ENCODE measurements at regions not wholly inside any gene's neighbourhood (a gene's known extent, or its start where the extent isn't known, plus 50 kb on each side); places are given as distances from the start of the nearest gene placed in this dataset.

DNA sequence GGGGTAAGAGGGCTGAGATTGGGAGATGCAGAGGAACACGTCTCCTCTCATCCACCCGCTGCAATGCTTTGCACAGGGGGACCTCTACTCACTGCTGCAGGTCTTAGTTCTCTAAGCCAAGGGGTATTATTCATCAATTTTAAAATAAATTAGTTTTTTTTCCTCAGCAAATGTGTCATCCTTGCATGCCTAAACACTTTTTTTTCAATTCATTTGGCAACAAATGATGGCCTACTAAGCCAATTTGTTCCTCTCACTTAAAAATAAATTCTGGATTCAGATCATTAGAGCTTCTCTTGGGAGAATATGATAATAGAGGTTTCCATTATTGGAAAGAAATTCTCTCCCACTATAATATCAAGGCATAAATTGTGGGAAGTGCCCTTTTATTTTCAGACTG lies 338.3 kb downstream of the IRX1 start:
- WGBS (ENCODE audit: insufficient coverage, low lambda C conversion rate): no CpG with 5 or more reads among the region's 2 CpGs
- no peaks in the 10 kb centered on the region for H3K27me3 ChIP-seq (ENCODE audit: control insufficient read depth, insufficient read depth, low read length)
- no peaks in the 10 kb centered on the region for H3K4me1 ChIP-seq (ENCODE audit: control insufficient read depth, insufficient read depth, low read length)
- no peak overlapping the region for H3K4me3 ChIP-seq (ENCODE audit: low read length)
- H3K9me3 ChIP-seq (ENCODE audit: control insufficient read depth, low read depth, low read length): peaks cover 7% of the 10 kb centered on the region
- no peaks in the 10 kb centered on the region for H3K36me3 ChIP-seq (ENCODE audit: control insufficient read depth, insufficient read depth, low read length)
- no peak overlapping the region for H3K27ac ChIP-seq (ENCODE audit: low read length)
- DNase-seq: no peak

- Histone ChIP-seq H3K9me3 (ENCODE audit: control insufficient read depth, low read depth, low read length) (peaks cover 4% of the 10 kb centered on the region), H3K36me3 (ENCODE audit: control insufficient read depth, insufficient read depth, low read length) (no peaks in the 10 kb centered on the region), H3K4me3 (ENCODE audit: low read length) (no peak overlapping the region), H3K4me1 (ENCODE audit: control insufficient read depth, insufficient read depth, low read length) (no peaks in the 10 kb centered on the region), H3K27me3 (ENCODE audit: control insufficient read depth, insufficient read depth, low read length) (no peaks in the 10 kb centered on the region), H3K27ac (ENCODE audit: low read length) (no peak overlapping the region)
- no CpG with 5 or more reads among the region's 2 CpGs for WGBS (ENCODE audit: insufficient coverage, low lambda C conversion rate)
- DNase-seq: no peak
Observed at GRCh38 chr5:3943859-3944258, 348.2 kb downstream of the IRX1 start.

- Histone ChIP-seq H3K36me3 (ENCODE audit: control insufficient read depth, insufficient read depth, low read length) (no peaks in the 10 kb centered on the region), H3K4me1 (ENCODE audit: control insufficient read depth, insufficient read depth, low read length) (no peaks in the 10 kb centered on the region), H3K9me3 (ENCODE audit: control insufficient read depth, low read depth, low read length) (peaks cover 4% of the 10 kb centered on the region), H3K27ac (ENCODE audit: low read length) (no peak overlapping the region), H3K4me3 (ENCODE audit: low read length) (no peak overlapping the region), H3K27me3 (ENCODE audit: control insufficient read depth, insufficient read depth, low read length) (no peaks in the 10 kb centered on the region)
- DNase-seq: no peak
- WGBS (ENCODE audit: insufficient coverage, low lambda C conversion rate): no CpG with 5 or more reads among the region's 13 CpGs
Observed at GRCh38 chr5:3944930-3945329, 349.3 kb downstream of the IRX1 start.

DNA sequence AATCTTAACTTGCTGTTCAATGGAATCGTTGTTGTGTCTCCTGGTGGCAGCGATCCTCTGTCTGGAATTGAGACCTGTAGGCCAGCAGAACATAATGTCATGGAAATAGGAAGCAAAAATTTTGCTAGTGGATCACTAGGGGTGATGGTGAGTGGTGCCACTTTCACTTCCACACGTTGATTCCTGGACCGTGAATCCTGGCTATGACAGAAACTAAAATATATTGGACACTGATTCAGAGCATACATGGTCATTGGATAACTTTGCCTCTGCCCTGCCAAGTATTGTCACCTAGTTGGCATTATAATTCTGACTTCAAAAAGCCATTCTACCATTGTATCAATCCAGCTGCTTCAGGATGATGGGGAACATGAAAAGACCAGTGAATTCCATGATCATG lies 353.2 kb downstream of the IRX1 start:
- Histone ChIP-seq H3K36me3 (ENCODE audit: control insufficient read depth, insufficient read depth, low read length) (no peaks in the 10 kb centered on the region), H3K4me1 (ENCODE audit: control insufficient read depth, insufficient read depth, low read length) (no peaks in the 10 kb centered on the region), H3K4me3 (ENCODE audit: low read length) (no peak overlapping the region), H3K27me3 (ENCODE audit: control insufficient read depth, insufficient read depth, low read length) (no peaks in the 10 kb centered on the region), H3K9me3 (ENCODE audit: control insufficient read depth, low read depth, low read length) (peaks cover 4% of the 10 kb centered on the region), H3K27ac (ENCODE audit: low read length) (no peak overlapping the region)
- no peak for DNase-seq
- WGBS (ENCODE audit: insufficient coverage, low lambda C conversion rate): no CpG with 5 or more reads among the region's 4 CpGs

GRCh38 chr5:3954199-3954598 lies 358.6 kb downstream of the IRX1 start:
- DNase-seq: no peak
- Histone ChIP-seq H3K4me1 (ENCODE audit: control insufficient read depth, insufficient read depth, low read length) (no peaks in the 10 kb centered on the region), H3K36me3 (ENCODE audit: control insufficient read depth, insufficient read depth, low read length) (no peaks in the 10 kb centered on the region), H3K9me3 (ENCODE audit: control insufficient read depth, low read depth, low read length) (no peaks in the 10 kb centered on the region), H3K27ac (ENCODE audit: low read length) (no peak overlapping the region), H3K27me3 (ENCODE audit: control insufficient read depth, insufficient read depth, low read length) (no peaks in the 10 kb centered on the region), H3K4me3 (ENCODE audit: low read length) (no peak overlapping the region)
- WGBS (ENCODE audit: insufficient coverage, low lambda C conversion rate): no CpG with 5 or more reads among the region's 3 CpGs

- no peak for DNase-seq
- H3K27ac ChIP-seq (ENCODE audit: low read length): no peak overlapping the region
- H3K9me3 ChIP-seq (ENCODE audit: control insufficient read depth, low read depth, low read length): no peaks in the 10 kb centered on the region
- 57% methylated on average over 3 of the region's 6 CpGs for WGBS (ENCODE audit: insufficient coverage, low lambda C conversion rate)
- H3K4me3 ChIP-seq (ENCODE audit: low read length): no peak overlapping the region
- H3K36me3 ChIP-seq (ENCODE audit: control insufficient read depth, insufficient read depth, low read length): no peaks in the 10 kb centered on the region
- H3K27me3 ChIP-seq (ENCODE audit: control insufficient read depth, insufficient read depth, low read length): no peaks in the 10 kb centered on the region
- no peaks in the 10 kb centered on the region for H3K4me1 ChIP-seq (ENCODE audit: control insufficient read depth, insufficient read depth, low read length)
Observed at GRCh38 chr5:3954633-3955032, 359.0 kb downstream of the IRX1 start.

GRCh38 chr5:3957658-3958057 lies 362.0 kb downstream of the IRX1 start:
- H3K4me1 ChIP-seq (ENCODE audit: control insufficient read depth, insufficient read depth, low read length): no peaks in the 10 kb centered on the region
- WGBS (ENCODE audit: insufficient coverage, low lambda C conversion rate): 92% methylated on average over 2 of the region's 7 CpGs
- H3K27ac ChIP-seq (ENCODE audit: low read length): no peak overlapping the region
- H3K4me3 ChIP-seq (ENCODE audit: low read length): no peak overlapping the region
- H3K9me3 ChIP-seq (ENCODE audit: control insufficient read depth, low read depth, low read length): peaks cover 5% of the 10 kb centered on the region
- no peak for DNase-seq
- no peaks in the 10 kb centered on the region for H3K27me3 ChIP-seq (ENCODE audit: control insufficient read depth, insufficient read depth, low read length)
- H3K36me3 ChIP-seq (ENCODE audit: control insufficient read depth, insufficient read depth, low read length): no peaks in the 10 kb centered on the region

- H3K4me1 ChIP-seq (ENCODE audit: control insufficient read depth, insufficient read depth, low read length): no peaks in the 10 kb centered on the region
- no CpG with 5 or more reads among the region's 6 CpGs for WGBS (ENCODE audit: insufficient coverage, low lambda C conversion rate)
- no peak for DNase-seq
Observed at GRCh38 chr5:3958389-3958788, 362.8 kb downstream of the IRX1 start.

GRCh38 chr5:3962113-3962512 lies 366.5 kb downstream of the IRX1 start:
- Histone ChIP-seq H3K9me3 (ENCODE audit: control insufficient read depth, low read depth, low read length) (peaks cover 5% of the 10 kb centered on the region), H3K4me1 (ENCODE audit: control insufficient read depth, insufficient read depth, low read length) (no peaks in the 10 kb centered on the region), H3K36me3 (ENCODE audit: control insufficient read depth, insufficient read depth, low read length) (no peaks in the 10 kb centered on the region), H3K27me3 (ENCODE audit: control insufficient read depth, insufficient read depth, low read length) (no peaks in the 10 kb centered on the region), H3K4me3 (ENCODE audit: low read length) (no peak overlapping the region), H3K27ac (ENCODE audit: low read length) (no peak overlapping the region)
- DNase-seq: no peak
- 75% methylated on average over 1 of the region's 19 CpGs for WGBS (ENCODE audit: insufficient coverage, low lambda C conversion rate)

More at GRCh38 chr5:3958389-3958788, 362.8 kb downstream of the IRX1 start:
- H3K9me3 ChIP-seq (ENCODE audit: control insufficient read depth, low read depth, low read length): peaks cover 5% of the 10 kb centered on the region
- H3K36me3 ChIP-seq (ENCODE audit: control insufficient read depth, insufficient read depth, low read length): no peaks in the 10 kb centered on the region
- H3K4me3 ChIP-seq (ENCODE audit: low read length): no peak overlapping the region
- no peak overlapping the region for H3K27ac ChIP-seq (ENCODE audit: low read length)
- H3K27me3 ChIP-seq (ENCODE audit: control insufficient read depth, insufficient read depth, low read length): no peaks in the 10 kb centered on the region

- H3K4me1 ChIP-seq (ENCODE audit: control insufficient read depth, insufficient read depth, low read length): no peaks in the 10 kb centered on the region
- peaks cover 5% of the 10 kb centered on the region for H3K9me3 ChIP-seq (ENCODE audit: control insufficient read depth, low read depth, low read length)
- H3K27ac ChIP-seq (ENCODE audit: low read length): no peak overlapping the region
- no peak for DNase-seq
- 92% methylated on average over 1 of the region's 1 CpG for WGBS (ENCODE audit: insufficient coverage, low lambda C conversion rate)
- H3K27me3 ChIP-seq (ENCODE audit: control insufficient read depth, insufficient read depth, low read length): no peaks in the 10 kb centered on the region
- H3K4me3 ChIP-seq (ENCODE audit: low read length): no peak overlapping the region
- H3K36me3 ChIP-seq (ENCODE audit: control insufficient read depth, insufficient read depth, low read length): no peaks in the 10 kb centered on the region
Observed at GRCh38 chr5:3963652-3964051, 368.0 kb downstream of the IRX1 start.

- Histone ChIP-seq H3K36me3 (ENCODE audit: control insufficient read depth, insufficient read depth, low read length) (no peaks in the 10 kb centered on the region), H3K4me3 (ENCODE audit: low read length) (no peak overlapping the region), H3K9me3 (ENCODE audit: control insufficient read depth, low read depth, low read length) (no peaks in the 10 kb centered on the region), H3K4me1 (ENCODE audit: control insufficient read depth, insufficient read depth, low read length) (no peaks in the 10 kb centered on the region), H3K27me3 (ENCODE audit: control insufficient read depth, insufficient read depth, low read length) (no peaks in the 10 kb centered on the region), H3K27ac (ENCODE audit: low read length) (no peak overlapping the region)
- DNase-seq: no peak
- 100% methylated on average over 2 of the region's 6 CpGs for WGBS (ENCODE audit: insufficient coverage, low lambda C conversion rate)
Observed at GRCh38 chr5:3980156-3980555, 384.5 kb downstream of the IRX1 start.
